ENCODE measurements at regions not wholly inside any gene's neighbourhood (a gene's known extent, or its start where the extent isn't known, plus 50 kb on each side); places are given as distances from the start of the nearest gene placed in this dataset.
A peak's percentile ranks its signal among the peaks of the same experiment; 100 is the strongest.
"Not testable (repeated sequence)": the region's sequence is repeated elsewhere in the genome, so short reads cannot be mapped to it uniquely, and the experiment has no call there.

- not testable (repeated sequence) for DNase-seq
Observed at GRCh38 chr10:53647221-53647620, 874.6 kb upstream of the MBL2 start.

GRCh38 chr10:53646525-53646924, 873.9 kb upstream of the MBL2 start:
- DNase-seq, result no peak

- no peak for DNase-seq
Observed at GRCh38 chr10:53645951-53646350, 873.4 kb upstream of the MBL2 start.

GRCh38 chr10:53638006-53638405, 865.4 kb upstream of the MBL2 start:
- DNase-seq, result no peak

GRCh38 chr10:53624722-53625121, 852.1 kb upstream of the MBL2 start:
- DNase-seq, result no peak

GRCh38 chr10:53622201-53622600, 849.6 kb upstream of the MBL2 start:
- no peak for DNase-seq

GRCh38 chr10:53619671-53620070, 847.1 kb upstream of the MBL2 start:
- no peak for DNase-seq

- no peak for DNase-seq
Observed at GRCh38 chr10:53607691-53608090, 835.1 kb upstream of the MBL2 start.

- no peak for DNase-seq
Observed at GRCh38 chr10:53606981-53607380, 834.4 kb upstream of the MBL2 start.

GRCh38 chr10:53601260-53601875, 828.8 kb upstream of the MBL2 start:
- peak; percentile 49 for DNase-seq

GRCh38 chr10:53598914-53599313, 826.3 kb upstream of the MBL2 start:
- DNase-seq, result no peak

GRCh38 chr10:53597835-53598251, 825.3 kb upstream of the MBL2 start:
- DNase-seq, result no peak

- no peak for DNase-seq
Observed at GRCh38 chr10:53580465-53580864, 807.9 kb upstream of the MBL2 start.

GRCh38 chr10:53579773-53580172, 807.2 kb upstream of the MBL2 start:
- no peak for DNase-seq

- DNase-seq, result no peak
Observed at GRCh38 chr10:53574024-53574423, 801.4 kb upstream of the MBL2 start.

GRCh38 chr10:53573498-53573897, 800.9 kb upstream of the MBL2 start:
- DNase-seq, result no peak

GRCh38 chr10:53572799-53573198, 800.2 kb upstream of the MBL2 start:
- DNase-seq, result no peak

- DNase-seq, result no peak
Observed at GRCh38 chr10:53570221-53570620, 797.6 kb upstream of the MBL2 start.

- DNase-seq, result no peak
Observed at GRCh38 chr10:53569455-53569854, 796.9 kb upstream of the MBL2 start.

GRCh38 chr10:53548664-53549063, 776.1 kb upstream of the MBL2 start:
- no peak for DNase-seq

- DNase-seq, result no peak
Observed at GRCh38 chr10:53547364-53547763, 774.8 kb upstream of the MBL2 start.

- no peak for DNase-seq
Observed at GRCh38 chr10:53543410-53543809, 770.8 kb upstream of the MBL2 start.

GRCh38 chr10:53537508-53537907, 764.9 kb upstream of the MBL2 start:
- DNase-seq, result no peak

GRCh38 chr10:53536322-53536721, 763.7 kb upstream of the MBL2 start:
- DNase-seq, result no peak

- DNase-seq, result no peak
Observed at GRCh38 chr10:53534428-53534827, 761.8 kb upstream of the MBL2 start.

GRCh38 chr10:53528974-53529373, 756.4 kb upstream of the MBL2 start:
- no peak for DNase-seq

Data from activated CD4-positive, alpha-beta T cell treated with anti-CD3 and anti-CD28 coated beads, Interleukin-2, Interleukin-6, amounts not matched to agents 100 ng/mL and 50 ng/mL, durations not matched to agents 16 hours and 8 hours (primary cell).